ENCODE measurements at regions not wholly inside any gene's neighbourhood (a gene's known extent, or its start where the extent isn't known, plus 50 kb on each side); places are given as distances from the start of the nearest gene placed in this dataset.

DNA sequence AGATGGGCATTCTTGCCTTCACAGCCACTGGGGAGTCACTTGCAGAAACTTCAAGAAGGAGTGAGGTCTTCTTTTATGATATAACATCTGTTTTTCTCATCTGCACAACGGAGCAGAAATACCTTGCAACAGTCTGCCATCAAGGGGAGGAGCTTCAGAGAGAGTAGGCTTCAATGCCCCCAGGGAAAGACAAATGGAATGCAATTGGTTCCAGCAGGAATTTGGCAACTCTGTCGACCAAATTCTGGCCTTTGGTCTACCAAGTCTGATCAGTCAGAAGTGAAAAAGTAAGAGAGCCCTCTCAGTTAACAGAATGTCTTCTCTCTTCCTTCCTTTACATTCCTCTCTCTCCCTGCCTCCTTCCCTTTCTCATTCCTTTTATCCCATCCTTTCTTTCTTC, 229.3 kb downstream of the IDS start:
- no peak for DNase-seq (ENCODE audit: low read depth in 4 of 4, low spot score in 1 of 4)

DNA sequence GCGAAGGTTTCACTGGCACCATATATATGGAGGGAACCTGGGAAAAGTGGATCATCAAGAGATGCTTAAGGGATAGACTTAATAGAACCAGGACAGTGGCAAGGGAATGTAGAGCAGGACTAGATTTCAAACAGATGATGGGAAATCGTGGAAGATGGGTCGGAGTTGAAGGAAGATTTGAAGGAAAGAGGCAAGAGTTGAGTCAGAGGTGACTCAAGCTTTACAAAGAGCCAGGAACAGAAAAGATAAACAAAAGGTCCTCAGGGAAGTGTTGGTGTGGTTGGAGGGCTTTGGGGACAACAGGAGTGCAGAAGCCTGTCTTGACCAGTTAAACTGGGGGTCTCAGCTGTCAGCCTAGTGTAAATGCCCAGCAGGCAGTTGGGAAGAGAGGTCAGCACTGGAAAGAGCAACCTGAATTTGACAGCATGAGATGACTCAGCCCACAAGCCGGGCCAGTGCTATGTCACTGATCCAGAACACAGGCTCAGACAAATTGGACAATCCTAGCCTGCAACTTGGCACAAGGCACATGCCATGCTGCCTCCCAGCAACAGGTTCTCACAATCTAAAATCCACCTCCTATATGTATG, 230.5 kb downstream of the IDS start:
- no peak for DNase-seq (ENCODE audit: low read depth in 4 of 4, low spot score in 1 of 4)

DNA sequence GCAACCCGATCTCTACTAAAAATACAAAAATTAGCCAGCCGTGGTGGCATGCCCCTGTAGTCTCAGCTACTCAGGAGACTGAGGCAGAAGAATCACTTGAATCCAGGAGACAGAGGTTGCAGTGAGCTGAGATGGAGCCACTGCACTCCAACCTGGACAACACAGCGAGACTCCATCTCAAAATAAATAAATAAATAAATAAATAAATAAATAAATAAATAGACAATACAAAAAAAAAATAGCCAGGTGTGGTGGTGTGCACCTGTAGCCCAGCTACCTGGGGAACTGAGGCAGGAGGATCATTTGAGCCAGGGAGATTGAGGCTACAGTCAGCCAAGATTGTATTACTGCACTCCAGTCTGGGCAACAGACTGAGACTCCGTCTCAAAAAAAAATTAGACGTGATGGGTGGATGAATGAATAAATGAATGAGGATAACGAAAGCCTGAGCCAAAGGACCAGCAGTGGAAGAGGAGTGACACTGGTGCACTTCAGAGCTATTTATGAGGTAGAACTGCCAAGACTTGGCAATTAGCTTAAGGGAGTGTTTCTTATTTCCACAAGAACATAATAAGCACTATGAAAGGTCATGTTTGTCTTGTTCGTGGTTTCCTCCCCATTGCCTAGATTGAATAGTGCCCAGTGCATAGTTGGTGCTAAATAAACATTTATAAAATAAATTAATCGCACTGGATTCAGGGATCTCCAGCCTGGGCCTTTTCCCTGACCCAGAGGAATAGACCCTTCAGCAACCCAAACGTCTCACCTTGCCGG, 232.2 kb downstream of the IDS start:
- DNase-seq (ENCODE audit: low read depth in 4 of 4, low spot score in 1 of 4), result no peak

DNA sequence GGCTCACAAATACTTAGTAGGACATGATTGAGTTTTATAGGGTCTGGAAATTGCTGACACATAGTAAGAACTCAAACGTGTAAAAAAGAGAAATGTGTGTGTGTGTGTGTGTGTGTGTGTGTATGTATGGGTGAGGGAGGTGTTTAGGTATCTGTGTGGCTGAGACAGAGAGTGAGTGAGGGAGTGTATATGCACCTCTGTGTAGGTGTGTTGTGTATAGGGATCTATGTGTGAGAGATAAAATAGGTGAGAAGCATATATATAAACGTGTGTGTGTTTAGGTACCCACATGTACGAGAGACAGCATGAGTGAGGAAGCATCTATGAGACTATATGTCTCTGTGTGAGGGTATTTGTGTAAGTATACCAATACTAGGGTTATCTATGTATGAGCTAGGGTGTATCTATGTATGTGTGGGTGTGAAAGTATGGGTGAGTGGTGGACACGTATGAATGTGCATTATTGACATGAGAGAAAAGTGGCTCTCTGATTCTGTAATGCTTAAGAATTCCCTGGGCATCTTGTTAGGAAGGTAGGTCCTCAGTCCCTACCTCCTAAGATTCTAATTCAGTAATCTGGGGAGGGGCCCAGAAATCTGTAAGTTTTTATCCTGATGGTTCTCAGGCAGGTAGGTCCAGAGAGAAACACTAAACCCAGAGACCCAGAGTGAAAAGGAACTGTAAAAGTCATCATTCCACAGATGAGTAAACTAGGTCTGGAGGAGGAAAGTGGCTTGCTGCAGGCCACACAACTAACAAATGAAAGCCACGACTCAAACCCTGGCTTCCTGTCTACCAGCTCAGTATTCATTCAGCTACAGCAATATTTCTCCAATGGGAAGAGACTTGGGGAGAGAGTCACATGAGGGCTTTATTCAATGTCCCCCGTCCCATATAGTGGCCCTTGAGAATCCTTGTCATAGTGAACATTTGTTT, 237.0 kb downstream of the IDS start:
- no peak for DNase-seq (ENCODE audit: low read depth in 4 of 4, low spot score in 1 of 4)

DNA sequence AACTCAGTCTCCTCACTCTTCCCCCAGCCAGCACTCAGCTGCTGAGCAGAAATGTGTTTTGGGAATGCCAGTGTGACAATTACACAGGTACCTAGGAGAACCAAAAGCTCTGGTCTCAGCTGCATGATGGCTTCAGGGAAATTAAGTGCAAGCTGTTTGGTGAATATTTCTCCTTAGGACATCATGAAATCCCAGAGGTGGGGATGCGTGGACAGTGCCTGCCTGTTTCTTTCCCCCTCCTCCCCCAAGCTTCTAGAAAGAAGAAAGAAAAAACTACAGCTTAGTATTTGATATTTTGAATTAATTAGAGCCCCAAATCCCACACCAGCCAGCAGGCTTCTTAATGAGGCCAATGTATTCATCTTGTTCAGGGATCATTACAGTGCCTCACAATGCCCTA, 243.0 kb downstream of the IDS start:
- DNase-seq (ENCODE audit: low read depth in 4 of 4, low spot score in 1 of 4), result no peak

GRCh38 chrX:149259241-149259640, 245.9 kb downstream of the IDS start:
- no peak for DNase-seq (ENCODE audit: low read depth in 4 of 4, low spot score in 1 of 4)

DNA sequence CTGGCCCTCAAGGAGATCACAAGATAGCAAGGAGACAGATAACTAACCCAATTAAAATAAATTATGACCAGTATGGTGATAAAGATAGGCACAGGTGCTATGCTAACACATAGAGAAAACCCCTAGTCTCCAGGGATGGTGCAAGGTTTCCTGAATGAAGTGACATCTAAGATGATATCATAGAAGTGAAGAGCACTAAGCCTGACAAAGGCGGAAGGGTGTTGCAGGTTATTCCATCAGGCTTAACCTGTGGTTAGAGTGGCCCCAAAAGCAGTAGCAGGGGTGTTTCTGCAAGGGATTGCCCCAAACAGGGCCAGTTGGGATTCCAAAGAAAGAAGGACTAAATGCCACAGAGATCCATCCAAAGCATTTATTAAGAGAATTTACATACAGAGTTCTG, 249.2 kb downstream of the IDS start:
- DNase-seq (ENCODE audit: low read depth in 4 of 4, low spot score in 1 of 4), result no peak

DNA sequence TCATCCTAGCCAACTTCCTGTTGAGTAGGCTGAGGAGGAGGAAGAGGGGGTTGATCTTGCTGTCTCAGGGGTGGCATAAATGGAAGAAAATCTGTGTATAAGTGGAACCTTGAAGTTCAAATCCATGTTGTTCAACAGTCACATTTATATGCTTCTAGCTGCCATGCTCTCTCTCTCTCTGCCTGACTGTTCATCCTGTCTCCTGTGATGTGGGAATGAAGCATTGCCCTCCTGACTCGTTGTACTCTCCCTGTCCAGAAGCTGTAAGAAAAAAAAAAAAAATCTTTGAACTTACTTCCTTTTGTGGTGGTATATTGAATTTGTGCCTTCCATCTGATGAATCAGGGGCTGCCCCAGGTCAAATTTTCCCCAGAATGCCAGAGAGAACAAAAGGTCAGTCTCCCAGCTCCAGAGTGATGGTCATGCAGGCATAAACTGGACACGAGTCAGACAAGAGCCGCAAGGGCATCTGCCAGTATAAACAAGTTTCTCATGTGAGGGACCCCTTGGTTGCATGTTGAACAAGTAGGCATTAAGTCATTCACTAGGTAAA, 257.0 kb downstream of the IDS start:
- DNase-seq (ENCODE audit: low read depth in 4 of 4, low spot score in 1 of 4), result no peak

GRCh38 chrX:149230689-149231088, 274.4 kb downstream of the IDS start:
- no peak for DNase-seq (ENCODE audit: low read depth in 4 of 4, low spot score in 1 of 4)

DNA sequence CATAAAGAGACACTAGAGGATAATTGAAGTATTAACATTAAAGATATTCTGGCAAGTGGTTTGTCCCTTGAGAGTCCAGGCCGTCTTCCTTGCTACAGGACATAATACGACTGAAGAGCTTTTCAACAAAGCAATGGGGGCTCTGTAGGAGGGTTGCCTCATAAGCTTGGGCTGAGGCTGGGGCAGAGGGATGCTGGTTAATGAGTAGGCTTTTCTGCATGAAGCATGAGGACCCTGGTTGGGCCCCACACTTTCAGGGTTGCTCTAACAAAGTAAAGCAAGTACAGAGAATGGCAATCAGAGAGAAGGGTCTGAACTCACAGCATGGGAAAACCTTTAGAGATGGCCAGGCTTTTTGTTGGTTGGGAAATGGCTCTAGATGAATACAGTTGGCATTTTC, 281.3 kb downstream of the IDS start:
- DNase-seq (ENCODE audit: low read depth in 4 of 4, low spot score in 1 of 4), result no peak

- no peak for DNase-seq (ENCODE audit: low read depth in 4 of 4, low spot score in 1 of 4)
These were observed 283.1 kb downstream of the IDS start for GRCh38 chrX:149222040-149222439.

- no peak for DNase-seq (ENCODE audit: low read depth in 4 of 4, low spot score in 1 of 4)
These were observed 283.9 kb downstream of the IDS start for GRCh38 chrX:149221230-149221629.

DNA sequence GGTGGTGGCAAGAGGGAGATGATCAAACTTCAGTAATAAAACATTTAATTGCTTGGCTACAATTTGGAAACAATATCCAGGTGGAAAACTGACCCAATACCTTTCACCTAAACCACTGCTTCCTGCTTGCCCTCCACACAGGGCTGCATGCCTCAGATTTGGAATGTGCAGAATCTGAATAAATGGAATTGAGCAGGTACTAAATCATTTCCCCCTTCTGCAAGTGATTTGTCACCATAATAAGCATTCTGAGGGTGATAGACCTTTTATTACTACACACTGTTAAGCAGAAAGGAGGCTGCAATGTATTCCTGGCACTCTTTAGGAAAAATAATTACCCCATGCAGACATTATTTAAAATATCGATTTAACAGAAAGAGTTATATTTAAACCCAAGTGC, 291.8 kb downstream of the IDS start:
- no peak for DNase-seq (ENCODE audit: low read depth in 4 of 4, low spot score in 1 of 4)

- no peak for DNase-seq (ENCODE audit: low read depth in 4 of 4, low spot score in 1 of 4)
These were observed 296.8 kb downstream of the IDS start for GRCh38 chrX:149208307-149208706.

- DNase-seq (ENCODE audit: low read depth in 4 of 4, low spot score in 1 of 4), result no peak
These were observed 297.6 kb downstream of the IDS start for GRCh38 chrX:149207518-149207917.

DNA sequence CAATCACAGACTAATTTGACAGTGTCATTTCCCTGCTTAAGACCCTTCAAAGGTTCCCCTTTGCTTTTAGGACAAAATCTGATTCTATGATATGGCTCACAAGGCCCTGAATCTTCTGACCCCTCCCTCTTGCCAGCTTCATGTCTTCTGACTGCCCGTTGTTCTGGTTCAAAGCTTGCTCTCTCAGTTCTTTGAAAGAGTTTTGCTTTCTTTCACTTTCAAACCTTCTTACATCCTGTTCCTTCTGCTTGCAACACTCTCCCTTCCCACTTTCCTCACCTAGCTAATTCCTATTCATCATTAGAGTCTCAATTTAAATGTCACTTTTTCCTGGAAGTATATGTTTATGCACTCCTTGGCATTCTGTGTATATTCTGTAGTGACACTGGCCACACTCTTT, 299.2 kb downstream of the IDS start:
- no peak for DNase-seq (ENCODE audit: low read depth in 4 of 4, low spot score in 1 of 4)

- no peak for DNase-seq (ENCODE audit: low read depth in 4 of 4, low spot score in 1 of 4)
These were observed 300.0 kb downstream of the IDS start for GRCh38 chrX:149205081-149205480.

DNA sequence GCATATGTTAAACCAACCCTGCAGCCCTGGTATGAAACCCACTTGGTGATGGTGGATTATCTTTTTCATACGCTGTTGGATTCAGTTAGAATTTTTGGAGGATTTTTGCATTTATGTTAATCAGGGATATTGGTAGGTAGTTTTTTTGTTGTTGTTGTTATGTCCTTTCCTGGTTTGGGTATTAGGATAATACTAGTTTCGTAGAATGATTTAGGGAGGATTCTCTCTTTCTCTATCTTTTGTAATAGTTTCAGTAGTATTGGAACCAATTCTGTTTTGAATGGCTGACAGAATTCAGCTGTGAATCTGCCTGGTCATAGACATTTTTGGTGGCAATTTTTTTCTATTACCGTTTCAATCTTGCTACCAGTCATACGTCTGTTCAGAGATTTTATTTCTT, 305.4 kb downstream of the IDS start:
- DNase-seq (ENCODE audit: low read depth in 4 of 4, low spot score in 1 of 4), result no peak

- peak in 2 of 4 experiments; percentile 0 to 3 for DNase-seq (ENCODE audit: low read depth in 4 of 4, low spot score in 1 of 4)
These were observed 305.9 kb downstream of the IDS start for GRCh38 chrX:149198980-149199732.

DNA sequence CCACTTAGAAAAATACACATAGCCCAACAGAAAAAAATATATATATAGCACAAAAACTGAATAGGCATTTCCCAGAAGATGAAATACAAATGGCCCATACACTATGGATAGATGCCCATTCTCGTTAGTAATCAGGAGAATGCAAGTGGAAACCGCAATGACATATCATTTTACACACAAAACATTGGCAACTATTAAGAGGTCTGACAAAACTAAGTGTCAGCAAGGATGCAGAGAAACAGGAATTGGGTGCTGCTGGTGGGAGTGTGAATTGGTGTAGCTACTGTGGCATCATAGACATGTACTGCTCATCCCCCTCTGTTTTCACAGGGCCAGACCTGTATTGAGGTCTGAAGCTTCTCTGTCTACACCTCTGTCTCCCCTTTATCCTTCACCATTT, 320.0 kb downstream of the IDS start:
- DNase-seq (ENCODE audit: low read depth in 4 of 4, low spot score in 1 of 4), result no peak
